GM12878 (cell line): ENCODE measurements at regions not wholly inside any gene's neighbourhood (a gene's known extent, or its start where the extent isn't known, plus 50 kb on each side); places are given as distances from the start of the nearest gene placed in this dataset.

Source experiments
- ATAC-seq: fragments of 200-7000 bp; cut with Tn5 transposase; 3 replicates; pipeline ENCODE4 v1.9.1; 2020; ENCODE audit warnings: mild to moderate bottlenecking, moderate library complexity
- BruUV-seq: library from RNA; stranded (reverse); fragments of 400-500 nt; replicated peaks from 2 replicates; lab custom pipeline; 2021; lab: Mats Ljungman, UMichigan
- CTCF ChIA-PET: fragments of 300-600 bp; sonication (Branson Sonifier 250); formaldehyde crosslinking; extraction: SDS; loops from one replicate; lab custom pipeline; 2021; ENCODE audit warnings: inconsistent platforms; lab: Yijun Ruan, JAX
- POLR2A ChIA-PET: fragments of 350-600 bp; formaldehyde crosslinking; extraction: SDS; loops from one replicate; lab custom pipeline; 2021; ENCODE audit warnings: inconsistent platforms; lab: Charles Lee
- RAD21 ChIA-PET: fragments of 300-600 bp; sonication (Branson Sonifier 250); formaldehyde crosslinking; loops from one replicate; lab custom pipeline; 2023; ENCODE audit warnings: antibody characterized with exemption; ENCODE audit not compliant: unreplicated experiment; lab: Charles Lee
- SMC1A ChIA-PET: fragments of 300-600 bp; sonication (Branson Sonifier 250); formaldehyde crosslinking; loops from one replicate; lab custom pipeline; 2023; ENCODE audit not compliant: unreplicated experiment, uncharacterized antibody; lab: Charles Lee
- DNase-seq: peaks from one replicate; pipeline ENCODE4 v3.0.0-alpha.2; 2011; ENCODE audit warnings: low read depth, low spot score
- FAIRE-seq: peaks from 3 replicates; lab custom pipeline; 2011; peaks lifted over from hg19 to GRCh38; lab: Jason Lieb, UNC
- H2AFZ ChIP-seq: 2 replicates; pipeline ENCODE4 v1.6.0; 2011; ENCODE audit warnings: low read depth, low read length, control low read depth; ENCODE audit not compliant: control insufficient read depth
- H3K27ac ChIP-seq: 2 replicates; pipeline ENCODE4 v1.5.1; 2011; ENCODE audit warnings: control low read depth; ENCODE audit not compliant: control insufficient read depth, insufficient read depth
- H3K27me3 ChIP-seq, 2 experiments: replicated peaks in 1 of 2; 2 replicates each; pipeline versions ENCODE4 v1.6.0 to v1.6.1; 2011; ENCODE audit warnings: low read length in 1 of 2; ENCODE audit not compliant: control insufficient read depth in 2 of 2, insufficient read depth in 2 of 2
- H3K36me3 ChIP-seq, 2 experiments: 2 replicates each; pipeline ENCODE4 v1.5.1; 2011; ENCODE audit warnings: low read length in 1 of 2; ENCODE audit not compliant: control insufficient read depth in 2 of 2, insufficient read depth in 2 of 2
- H3K4me1 ChIP-seq: 2 replicates; pipeline ENCODE4 v1.6.1; 2011; ENCODE audit warnings: mild to moderate bottlenecking, low read length, moderate library complexity, mixed read lengths; ENCODE audit not compliant: control insufficient read depth, insufficient read depth
- H3K4me2 ChIP-seq: 2 replicates; pipeline ENCODE4 v1.6.0; 2011; ENCODE audit warnings: control low read depth; ENCODE audit not compliant: control insufficient read depth, insufficient read depth
- H3K4me3 ChIP-seq: fragments of 200-600 bp; sonication (generic); 2 replicates; pipeline ENCODE4 v1.5.1; 2016
- H3K79me2 ChIP-seq: 2 replicates; pipeline ENCODE4 v1.6.0; 2011; ENCODE audit warnings: low read length; ENCODE audit not compliant: control insufficient read depth, insufficient read depth
- H3K9ac ChIP-seq: 2 replicates; pipeline ENCODE4 v1.8.0; 2011; ENCODE audit warnings: low read length, control low read depth, mixed read lengths; ENCODE audit not compliant: control insufficient read depth, insufficient read depth
- H3K9me3 ChIP-seq: replicated peaks from 3 replicates; pipeline ENCODE4 v1.5.1; 2011; ENCODE audit warnings: mild to moderate bottlenecking, low read length; ENCODE audit not compliant: control insufficient read depth, insufficient read depth
- H4K20me1 ChIP-seq: 2 replicates; pipeline ENCODE4 v1.6.0; 2011; ENCODE audit not compliant: control insufficient read depth, insufficient read depth
- ASH2L ChIP-seq: fragments of 300-600, 200-600 bp; sonication (generic); IDR thresholded peaks from 2 replicates; pipeline ENCODE4 v1.6.1; 2017; ENCODE audit warnings: low read depth, mild to moderate bottlenecking, borderline replicate concordance
- CHD1 ChIP-seq: IDR thresholded peaks from 2 replicates; pipeline ENCODE4 v1.6.1; 2012; ENCODE audit warnings: low read depth, low read length, improper control_type of control experiment
- CREB1 ChIP-seq: IDR thresholded peaks from 2 replicates; pipeline ENCODE4 v1.6.1; 2012; ENCODE audit warnings: low read depth, mild to moderate bottlenecking, inconsistent platforms
- IKZF1 ChIP-seq: fragments of 450-650 bp; conservative IDR thresholded peaks from 2 replicates; pipeline ENCODE4 v1.6.1; 2017; ENCODE audit warnings: antibody characterized with exemption, mild to moderate bottlenecking
- KLF5 ChIP-seq: fragments of 450-650 bp; IDR thresholded peaks from 2 replicates; pipeline ENCODE4 v1.6.1; 2014; ENCODE audit warnings: mild to moderate bottlenecking; ENCODE audit not compliant: partially characterized antibody
- NFXL1 ChIP-seq: fragments of 450-650 bp; IDR thresholded peaks from 2 replicates; pipeline ENCODE4 v1.6.1; 2017; ENCODE audit warnings: antibody characterized with exemption, mild to moderate bottlenecking, borderline replicate concordance
- NRF1 ChIP-seq: conservative IDR thresholded peaks from 2 replicates; pipeline ENCODE4 v1.6.1; 2011; ENCODE audit warnings: mild to moderate bottlenecking, low read depth, low read length, improper control_type of control experiment
- PAX8 ChIP-seq: fragments of 450-650 bp; IDR thresholded peaks from 2 replicates; pipeline ENCODE4 v1.6.1; 2017; ENCODE audit warnings: mild to moderate bottlenecking, moderate library complexity
- PKNOX1 ChIP-seq: fragments of 450-650 bp; IDR thresholded peaks from 2 replicates; pipeline ENCODE4 v1.6.1; 2016; ENCODE audit warnings: mild to moderate bottlenecking
- RFX5 ChIP-seq: IDR thresholded peaks from 2 replicates; pipeline ENCODE4 v1.6.1; 2011; ENCODE audit warnings: low read depth, low read length, improper control_type of control experiment
- SIX5 ChIP-seq: IDR thresholded peaks from 2 replicates; pipeline ENCODE4 v1.6.1; 2011; ENCODE audit warnings: mild to moderate bottlenecking, low read depth, low read length, moderate library complexity; ENCODE audit not compliant: severe bottlenecking
- STAT1 ChIP-seq: fragments of 450-650 bp; conservative IDR thresholded peaks from 2 replicates; pipeline ENCODE4 v1.6.1; 2014; ENCODE audit warnings: antibody characterized with exemption, mild to moderate bottlenecking
- ZNF217 ChIP-seq: fragments of 450-650 bp; IDR thresholded peaks from 2 replicates; pipeline ENCODE4 v1.6.1; 2017; ENCODE audit warnings: antibody characterized with exemption, mild to moderate bottlenecking
- ZSCAN29 ChIP-seq: fragments of 450-650 bp; IDR thresholded peaks from 2 replicates; pipeline ENCODE4 v1.6.1; 2017; ENCODE audit warnings: mild to moderate bottlenecking, moderate library complexity
- WGBS: methylation state at CpG from one replicate; pipeline ENCODE4 v1.1.6; 2016; ENCODE audit warnings: low lambda C conversion rate; ENCODE audit not compliant: insufficient replicate concordance, insufficient coverage; ENCODE audit errors: missing lambda C conversion rate; 5-methylcytosine and 5-hydroxymethylcytosine counted together
- in situ Hi-C: fragments of 300-500 bp; cut with MboI; formaldehyde crosslinking; loops from 9 replicates; pipeline ENCODE4 v1.14.3; 2018; ENCODE audit warnings: mixed read lengths
- intact Hi-C: fragments of 100-400 bp; cut with micrococcal nuclease; formaldehyde crosslinking; loops from one replicate; pipeline ENCODE4 v1.14.2; 2022; ENCODE audit not compliant: unreplicated experiment
- TF ChIP-seq, protein P1 (sequence below): IDR thresholded peaks from 2 replicates; pipeline ENCODE4 v1.6.1; 2012; ENCODE audit warnings: improper control_type of control experiment, low read depth, low read length; ENCODE audit not compliant: insufficient replicate concordance

DNA sequence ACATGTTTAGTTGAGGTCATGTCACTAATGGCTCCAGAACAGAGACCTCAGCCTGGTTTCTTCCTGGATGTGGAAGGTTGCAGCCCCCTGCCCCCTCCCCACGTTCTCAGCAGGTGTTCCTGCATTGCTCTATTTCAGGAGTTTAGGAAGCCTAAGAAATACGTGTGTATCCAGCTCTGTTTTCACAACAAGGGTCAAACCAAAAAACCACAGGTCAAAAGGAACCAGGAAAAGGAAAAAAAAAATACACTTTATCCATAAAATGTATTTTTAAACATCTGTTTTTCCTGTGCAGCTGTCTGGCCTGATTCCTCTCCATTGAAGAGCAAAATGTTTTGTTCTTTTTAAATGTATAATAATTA is 107.9 kb upstream of the PLEKHG1 start:
- intact Hi-C loops (no loop called here), in situ Hi-C loops (no loop called here)
- Histone ChIP-seq H3K9ac (no peak overlapping the region), H4K20me1 (no peaks in the 10 kb centered on the region), H3K4me3 (no peak overlapping the region), H3K79me2 (no peaks in the 10 kb centered on the region), H3K4me1 (peaks cover 4% of the 10 kb centered on the region; the same call in 1 of the 2 replicates), H3K36me3 (no peaks in the 10 kb centered on the region), H3K27me3 (no peaks in the 10 kb centered on the region), H3K27ac (no peak overlapping the region), H3K4me2 (peak overlapping the region; percentile 9; the same call in 1 of the 2 replicates), H2AFZ (no peak overlapping the region), H3K9me3 (peaks cover 1% of the 10 kb centered on the region; the same call in 1 of the 3 replicates)
- DNase-seq (no peak), ATAC-seq (no peak), FAIRE-seq (no peak)
- TF ChIP-seq SIX5, result no peak
- TF ChIP-seq NRF1, result no peak
- TF ChIP-seq ZSCAN29, result no peak
- no peak for TF ChIP-seq CHD1
- TF ChIP-seq, protein P1, sequence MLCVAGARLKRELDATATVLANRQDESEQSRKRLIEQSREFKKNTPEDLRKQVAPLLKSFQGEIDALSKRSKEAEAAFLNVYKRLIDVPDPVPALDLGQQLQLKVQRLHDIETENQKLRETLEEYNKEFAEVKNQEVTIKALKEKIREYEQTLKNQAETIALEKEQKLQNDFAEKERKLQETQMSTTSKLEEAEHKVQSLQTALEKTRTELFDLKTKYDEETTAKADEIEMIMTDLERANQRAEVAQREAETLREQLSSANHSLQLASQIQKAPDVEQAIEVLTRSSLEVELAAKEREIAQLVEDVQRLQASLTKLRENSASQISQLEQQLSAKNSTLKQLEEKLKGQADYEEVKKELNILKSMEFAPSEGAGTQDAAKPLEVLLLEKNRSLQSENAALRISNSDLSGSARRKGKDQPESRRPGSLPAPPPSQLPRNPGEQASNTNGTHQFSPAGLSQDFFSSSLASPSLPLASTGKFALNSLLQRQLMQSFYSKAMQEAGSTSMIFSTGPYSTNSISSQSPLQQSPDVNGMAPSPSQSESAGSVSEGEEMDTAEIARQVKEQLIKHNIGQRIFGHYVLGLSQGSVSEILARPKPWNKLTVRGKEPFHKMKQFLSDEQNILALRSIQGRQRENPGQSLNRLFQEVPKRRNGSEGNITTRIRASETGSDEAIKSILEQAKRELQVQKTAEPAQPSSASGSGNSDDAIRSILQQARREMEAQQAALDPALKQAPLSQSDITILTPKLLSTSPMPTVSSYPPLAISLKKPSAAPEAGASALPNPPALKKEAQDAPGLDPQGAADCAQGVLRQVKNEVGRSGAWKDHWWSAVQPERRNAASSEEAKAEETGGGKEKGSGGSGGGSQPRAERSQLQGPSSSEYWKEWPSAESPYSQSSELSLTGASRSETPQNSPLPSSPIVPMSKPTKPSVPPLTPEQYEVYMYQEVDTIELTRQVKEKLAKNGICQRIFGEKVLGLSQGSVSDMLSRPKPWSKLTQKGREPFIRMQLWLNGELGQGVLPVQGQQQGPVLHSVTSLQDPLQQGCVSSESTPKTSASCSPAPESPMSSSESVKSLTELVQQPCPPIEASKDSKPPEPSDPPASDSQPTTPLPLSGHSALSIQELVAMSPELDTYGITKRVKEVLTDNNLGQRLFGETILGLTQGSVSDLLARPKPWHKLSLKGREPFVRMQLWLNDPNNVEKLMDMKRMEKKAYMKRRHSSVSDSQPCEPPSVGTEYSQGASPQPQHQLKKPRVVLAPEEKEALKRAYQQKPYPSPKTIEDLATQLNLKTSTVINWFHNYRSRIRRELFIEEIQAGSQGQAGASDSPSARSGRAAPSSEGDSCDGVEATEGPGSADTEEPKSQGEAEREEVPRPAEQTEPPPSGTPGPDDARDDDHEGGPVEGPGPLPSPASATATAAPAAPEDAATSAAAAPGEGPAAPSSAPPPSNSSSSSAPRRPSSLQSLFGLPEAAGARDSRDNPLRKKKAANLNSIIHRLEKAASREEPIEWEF, result no peak
- TF ChIP-seq ZNF217, result no peak
- TF ChIP-seq KLF5, result no peak
- TF ChIP-seq RFX5, result no peak
- no peak for TF ChIP-seq PAX8
- TF ChIP-seq ASH2L, result no peak
- no peak for TF ChIP-seq PKNOX1
- no peak for TF ChIP-seq STAT1
- TF ChIP-seq CREB1, result no peak
- TF ChIP-seq NFXL1, result no peak
- no peak for TF ChIP-seq IKZF1
- no TSS peak for BruUV-seq
- ChIA-PET RAD21 (interaction anchor here (1.2 to 1.9 kb wide), 2 partner anchors 108 to 196 kb away, joined by 5 to 6 read pairs; partner anchors contain the start of gene PLEKHG1), SMC1A (interaction anchor here (0.9 to 2.4 kb wide), 8 partner anchors 13 to 323 kb away, joined by 3 to 8 read pairs (median 3); no protein-coding TSS in a partner anchor), POLR2A (no interaction called here), CTCF (interaction anchor here (1.4 kb wide), 1 partner anchor 250 kb away, joined by 6 read pairs; no protein-coding TSS in a partner anchor)
- 0% methylated on average over 2 of the region's 2 CpGs for WGBS
